K562 (cell line): ENCODE measurements at regions not wholly inside any gene's neighbourhood (a gene's known extent, or its start where the extent isn't known, plus 50 kb on each side); places are given as distances from the start of the nearest gene placed in this dataset.

Experiments used
- CBX1 ChIP-seq: sonication (generic); IDR thresholded peaks from 2 replicates; pipeline ENCODE4 v1.6.1; 2016; ENCODE audit warnings: antibody characterized with exemption, low read depth, mild to moderate bottlenecking
- KDM2B ChIP-seq: fragments of 250-450 bp; sonication (Bioruptor Pico); IDR thresholded peaks from 2 replicates; pipeline ENCODE4 v1.8.0; 2021; ENCODE audit warnings: mild to moderate bottlenecking, moderate library complexity
- MAFF ChIP-seq: IDR thresholded peaks from 2 replicates; pipeline ENCODE4 v1.6.1; 2012; ENCODE audit warnings: low read length, improper control_type of control experiment
- PBX2 ChIP-seq, 2 experiments: IDR thresholded peaks in 1 of 2; conservative IDR thresholded peaks in 1 of 2; 2 replicates each; pipeline ENCODE4 v1.6.1; 2016; ENCODE audit warnings: low read depth in 2 of 2, mild to moderate bottlenecking in 1 of 2, missing compliant biosample characterization in 1 of 2, missing genetic modification characterization in 1 of 2, moderate library complexity in 1 of 2
- POLR2B ChIP-seq: fragments of 450-650 bp; IDR thresholded peaks from 2 replicates; pipeline ENCODE4 v1.6.1; 2018; ENCODE audit warnings: low read depth; ENCODE audit not compliant: partially characterized antibody
- SMAD3 ChIP-seq: fragments of 450-650 bp; formaldehyde crosslinking; conservative IDR thresholded peaks from 2 replicates; pipeline ENCODE4 v1.4.0; 2020; ENCODE audit warnings: mild to moderate bottlenecking
- YBX1 ChIP-seq: fragments of 450-650 bp; IDR thresholded peaks from 2 replicates; pipeline ENCODE4 v1.7.1; 2016; ENCODE audit warnings: mild to moderate bottlenecking
- YY1 ChIP-seq, 3 experiments: IDR thresholded peaks; 2 replicates each; pipeline ENCODE4 v1.6.1; 2011; ENCODE audit warnings: low read length in 2 of 3, mild to moderate bottlenecking in 2 of 3, moderate library complexity in 2 of 3, borderline replicate concordance in 1 of 3, control low read depth in 1 of 3, low read depth in 1 of 3; ENCODE audit not compliant: insufficient read depth in 3 of 3, insufficient replicate concordance in 2 of 3, control insufficient read depth in 1 of 3, insufficient read length in 1 of 3; ENCODE audit errors: extremely low read depth in 1 of 3
- ZNF165 ChIP-seq: fragments of 250-450 bp; sonication (Bioruptor Pico); IDR thresholded peaks from 2 replicates; pipeline ENCODE4 v1.4.0; 2020; ENCODE audit warnings: borderline replicate concordance
- ZNF76 ChIP-seq: fragments of 250-450 bp; sonication (Bioruptor Pico); IDR thresholded peaks from 2 replicates; pipeline ENCODE4 v1.4.0; 2020; ENCODE audit warnings: mild to moderate bottlenecking, moderate library complexity, borderline replicate concordance
- TF ChIP-seq, protein P1 (sequence below), 3 experiments: IDR thresholded peaks in 2 of 3; conservative IDR thresholded peaks in 1 of 3; 2 replicates each; pipeline ENCODE4 v1.5.1; 2011 to 2012; ENCODE audit warnings: low read length in 3 of 3, mild to moderate bottlenecking in 3 of 3, control low read depth in 2 of 3, improper control_type of control experiment in 1 of 3, inconsistent platforms in 1 of 3, low read depth in 1 of 3, mixed read lengths in 1 of 3, moderate library complexity in 1 of 3; ENCODE audit not compliant: insufficient read depth in 2 of 3
- TF ChIP-seq, protein P2 (sequence below): fragments of 450-650 bp; formaldehyde crosslinking; IDR thresholded peaks from 2 replicates; pipeline ENCODE4 v1.4.0; 2020; ENCODE audit warnings: mild to moderate bottlenecking, mixed read lengths
- TF ChIP-seq, protein P3 (sequence below), 2 experiments: fragments of 250-450 bp in 1 of 2; fragments of 450-650 bp in 1 of 2; sonication (Bioruptor Pico) in 1 of 2; IDR thresholded peaks; 2 replicates each; pipeline versions ENCODE4 v1.6.1 to v1.8.0; 2016 to 2021; ENCODE audit warnings: mild to moderate bottlenecking in 2 of 2, moderate library complexity in 2 of 2, missing compliant biosample characterization in 1 of 2, missing genetic modification characterization in 1 of 2

DNA sequence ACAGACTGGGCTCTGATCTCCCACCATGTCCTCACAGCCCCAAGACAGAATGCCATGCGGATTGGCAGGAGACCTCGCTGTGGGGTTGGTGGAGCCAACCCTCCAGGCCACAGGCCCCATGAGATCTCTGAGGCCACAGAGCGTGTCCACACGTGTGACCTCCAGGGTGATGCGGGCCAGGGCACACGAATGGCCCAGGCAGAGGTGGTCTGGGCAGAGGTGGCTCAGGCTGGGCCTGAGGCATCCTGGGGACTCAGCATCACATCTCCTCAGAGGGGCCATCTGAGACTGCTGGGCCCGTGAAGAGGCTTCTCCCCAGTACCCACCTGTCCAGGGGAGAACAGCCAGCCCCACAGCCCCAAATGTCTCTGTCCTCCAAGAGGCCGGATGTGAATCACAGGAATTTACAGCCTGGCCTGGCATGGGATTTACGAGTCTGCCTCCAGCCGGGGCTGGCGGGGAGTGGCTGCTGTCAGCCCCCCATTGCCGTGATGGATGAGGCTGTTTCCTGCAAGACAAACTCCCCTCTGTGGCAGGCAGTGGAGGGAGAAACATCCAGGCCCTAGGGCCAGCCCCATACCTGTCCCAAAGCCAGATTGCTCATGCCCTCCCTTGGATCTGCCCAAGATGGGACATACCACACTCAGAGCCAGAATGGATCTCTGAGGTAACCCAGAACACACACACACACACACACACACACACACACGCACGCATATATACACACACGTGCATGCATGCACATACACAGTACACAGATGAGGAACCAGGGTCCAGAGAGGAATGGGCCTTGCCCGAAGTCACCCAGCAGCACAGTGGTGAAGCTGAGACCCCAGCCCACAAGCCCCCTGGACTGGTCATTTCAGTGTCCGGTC lies 208.3 kb downstream of the TBC1D2B start:
- TF ChIP-seq SMAD3 (CRISPR knock-in tag) (no peak), YBX1 (no peak), PBX2 (CRISPR knock-in tag; IDR thresholded peaks at IDR 0.05; ENCODE audit: low read depth) (no peak), PBX2 (tag; conservative IDR thresholded peaks at IDR 0.05; ENCODE audit: low read depth) (no peak), ZNF76 (CRISPR knock-in tag) (no peak), CBX1 (no peak), ZNF165 (CRISPR knock-in tag) (no peak), POLR2B (no peak), YY1 (IDR thresholded peaks at IDR 0.05; ENCODE audit: borderline replicate concordance in 1 of 3, control insufficient read depth in 1 of 3, extremely low read depth in 1 of 3, insufficient read depth in 3 of 3, insufficient read length in 1 of 3, insufficient replicate concordance in 2 of 3, low read depth in 1 of 3, low read length in 2 of 3) (no peak), KDM2B (CRISPR knock-in tag) (no peak), MAFF (no peak)
- TF ChIP-seq, protein P1, sequence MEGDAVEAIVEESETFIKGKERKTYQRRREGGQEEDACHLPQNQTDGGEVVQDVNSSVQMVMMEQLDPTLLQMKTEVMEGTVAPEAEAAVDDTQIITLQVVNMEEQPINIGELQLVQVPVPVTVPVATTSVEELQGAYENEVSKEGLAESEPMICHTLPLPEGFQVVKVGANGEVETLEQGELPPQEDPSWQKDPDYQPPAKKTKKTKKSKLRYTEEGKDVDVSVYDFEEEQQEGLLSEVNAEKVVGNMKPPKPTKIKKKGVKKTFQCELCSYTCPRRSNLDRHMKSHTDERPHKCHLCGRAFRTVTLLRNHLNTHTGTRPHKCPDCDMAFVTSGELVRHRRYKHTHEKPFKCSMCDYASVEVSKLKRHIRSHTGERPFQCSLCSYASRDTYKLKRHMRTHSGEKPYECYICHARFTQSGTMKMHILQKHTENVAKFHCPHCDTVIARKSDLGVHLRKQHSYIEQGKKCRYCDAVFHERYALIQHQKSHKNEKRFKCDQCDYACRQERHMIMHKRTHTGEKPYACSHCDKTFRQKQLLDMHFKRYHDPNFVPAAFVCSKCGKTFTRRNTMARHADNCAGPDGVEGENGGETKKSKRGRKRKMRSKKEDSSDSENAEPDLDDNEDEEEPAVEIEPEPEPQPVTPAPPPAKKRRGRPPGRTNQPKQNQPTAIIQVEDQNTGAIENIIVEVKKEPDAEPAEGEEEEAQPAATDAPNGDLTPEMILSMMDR (IDR thresholded peaks at IDR 0.05 in 2 of 3, conservative IDR thresholded peaks at IDR 0.05 in 1 of 3; ENCODE audit: insufficient read depth in 2 of 3, low read depth in 1 of 3, low read length in 3 of 3), result no peak
- TF ChIP-seq, protein P2, sequence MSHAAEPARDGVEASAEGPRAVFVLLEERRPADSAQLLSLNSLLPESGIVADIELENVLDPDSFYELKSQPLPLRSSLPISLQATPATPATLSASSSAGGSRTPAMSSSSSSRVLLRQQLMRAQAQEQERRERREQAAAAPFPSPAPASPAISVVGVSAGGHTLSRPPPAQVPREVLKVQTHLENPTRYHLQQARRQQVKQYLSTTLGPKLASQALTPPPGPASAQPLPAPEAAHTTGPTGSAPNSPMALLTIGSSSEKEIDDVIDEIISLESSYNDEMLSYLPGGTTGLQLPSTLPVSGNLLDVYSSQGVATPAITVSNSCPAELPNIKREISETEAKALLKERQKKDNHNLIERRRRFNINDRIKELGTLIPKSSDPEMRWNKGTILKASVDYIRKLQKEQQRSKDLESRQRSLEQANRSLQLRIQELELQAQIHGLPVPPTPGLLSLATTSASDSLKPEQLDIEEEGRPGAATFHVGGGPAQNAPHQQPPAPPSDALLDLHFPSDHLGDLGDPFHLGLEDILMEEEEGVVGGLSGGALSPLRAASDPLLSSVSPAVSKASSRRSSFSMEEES (CRISPR knock-in tag), result no peak
- TF ChIP-seq, protein P3, sequence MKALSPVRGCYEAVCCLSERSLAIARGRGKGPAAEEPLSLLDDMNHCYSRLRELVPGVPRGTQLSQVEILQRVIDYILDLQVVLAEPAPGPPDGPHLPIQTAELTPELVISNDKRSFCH (CRISPR knock-in tag; IDR thresholded peaks at IDR 0.05), result no peak
- TF ChIP-seq, protein P3 (tag; IDR thresholded peaks at IDR 0.05), result no peak
